ENCODE measurements at regions not wholly inside any gene's neighbourhood (a gene's known extent, or its start where the extent isn't known, plus 50 kb on each side); places are given as distances from the start of the nearest gene placed in this dataset.
"Not testable (repeated sequence)": the region's sequence is repeated elsewhere in the genome, so short reads cannot be mapped to it uniquely, and the experiment has no call there.

DNA sequence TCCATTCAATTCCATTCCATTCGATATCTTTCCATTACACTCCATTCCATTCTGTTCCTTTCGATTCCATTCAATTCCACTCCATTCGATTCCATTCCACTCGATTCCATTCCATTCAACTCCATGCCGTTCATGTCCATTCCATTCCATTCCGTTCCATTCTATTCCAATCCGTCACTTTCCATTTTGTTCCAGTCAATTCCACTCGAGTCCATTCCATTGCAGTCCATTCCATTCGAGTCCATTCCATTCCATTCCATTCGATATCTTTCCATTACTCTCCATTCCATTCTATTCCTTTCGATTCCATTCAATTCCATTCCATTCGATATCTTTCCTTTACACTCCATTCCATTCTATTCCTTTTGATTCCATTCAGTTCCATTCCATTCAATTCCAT lies 2592.9 kb upstream of the TPTE start:
- TF ChIP-seq, protein P1, sequence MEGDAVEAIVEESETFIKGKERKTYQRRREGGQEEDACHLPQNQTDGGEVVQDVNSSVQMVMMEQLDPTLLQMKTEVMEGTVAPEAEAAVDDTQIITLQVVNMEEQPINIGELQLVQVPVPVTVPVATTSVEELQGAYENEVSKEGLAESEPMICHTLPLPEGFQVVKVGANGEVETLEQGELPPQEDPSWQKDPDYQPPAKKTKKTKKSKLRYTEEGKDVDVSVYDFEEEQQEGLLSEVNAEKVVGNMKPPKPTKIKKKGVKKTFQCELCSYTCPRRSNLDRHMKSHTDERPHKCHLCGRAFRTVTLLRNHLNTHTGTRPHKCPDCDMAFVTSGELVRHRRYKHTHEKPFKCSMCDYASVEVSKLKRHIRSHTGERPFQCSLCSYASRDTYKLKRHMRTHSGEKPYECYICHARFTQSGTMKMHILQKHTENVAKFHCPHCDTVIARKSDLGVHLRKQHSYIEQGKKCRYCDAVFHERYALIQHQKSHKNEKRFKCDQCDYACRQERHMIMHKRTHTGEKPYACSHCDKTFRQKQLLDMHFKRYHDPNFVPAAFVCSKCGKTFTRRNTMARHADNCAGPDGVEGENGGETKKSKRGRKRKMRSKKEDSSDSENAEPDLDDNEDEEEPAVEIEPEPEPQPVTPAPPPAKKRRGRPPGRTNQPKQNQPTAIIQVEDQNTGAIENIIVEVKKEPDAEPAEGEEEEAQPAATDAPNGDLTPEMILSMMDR (IDR thresholded peaks at IDR 0.05; ENCODE audit: insufficient read depth, low read length, poor library complexity, severe bottlenecking), result not testable (repeated sequence)
- not testable (repeated sequence) for TF ChIP-seq EZH2phosphoT487 (conservative IDR thresholded peaks at IDR 0.05; ENCODE audit: low read length)

Data from SU-DHL-6 (cell line).